Smooth muscle cell (in vitro differentiated cells): ENCODE measurements at regions not wholly inside any gene's neighbourhood (a gene's known extent, or its start where the extent isn't known, plus 50 kb on each side); places are given as distances from the start of the nearest gene placed in this dataset.

Source experiments
- DNase-seq: peaks from one replicate; lab custom pipeline; 2025; ENCODE audit not compliant: unreplicated experiment; lab: John Stamatoyannopoulos, UW
- H2AFZ ChIP-seq: fragments of 200-600 bp; sonication (generic); 2 replicates; pipeline ENCODE4 v1.6.0; 2016; ENCODE audit warnings: antibody characterized with exemption, low read depth, mild to moderate bottlenecking
- H3F3A ChIP-seq: fragments of 200-600 bp; sonication (generic); 2 replicates; pipeline ENCODE4 v1.6.0; 2017; ENCODE audit warnings: antibody characterized with exemption, low read depth
- H3K27ac ChIP-seq: fragments of 200-600 bp; sonication (generic); 2 replicates; pipeline ENCODE4 v1.5.1; 2016; ENCODE audit warnings: low read depth, mild to moderate bottlenecking
- H3K27me3 ChIP-seq: fragments of 200-600 bp; sonication (generic); 2 replicates; pipeline ENCODE4 v1.6.1; 2016; ENCODE audit warnings: low read depth, mild to moderate bottlenecking
- H3K36me3 ChIP-seq: fragments of 200-600 bp; sonication (generic); 2 replicates; pipeline ENCODE4 v1.5.1; 2016; ENCODE audit warnings: low read depth
- H3K4me1 ChIP-seq: fragments of 200-600 bp; sonication (generic); 2 replicates; pipeline ENCODE4 v1.5.1; 2016; ENCODE audit warnings: low read depth
- H3K4me2 ChIP-seq: fragments of 200-600 bp; sonication (generic); 2 replicates; pipeline ENCODE4 v1.6.0; 2016; ENCODE audit warnings: mild to moderate bottlenecking
- H3K4me3 ChIP-seq: fragments of 200-600 bp; sonication (generic); 2 replicates; pipeline ENCODE4 v1.5.1; 2016; ENCODE audit warnings: mild to moderate bottlenecking
- H3K79me2 ChIP-seq: fragments of 200-600 bp; sonication (generic); 2 replicates; pipeline ENCODE4 v1.6.0; 2016; ENCODE audit warnings: low read depth, mild to moderate bottlenecking
- H3K9ac ChIP-seq: fragments of 200-600 bp; sonication (generic); 2 replicates; pipeline ENCODE4 v1.6.0; 2016; ENCODE audit warnings: low read depth
- H3K9me3 ChIP-seq: fragments of 200-600 bp; sonication (generic); replicated peaks from 2 replicates; pipeline ENCODE4 v1.5.1; 2016; ENCODE audit warnings: low read depth
- H4K20me1 ChIP-seq: fragments of 200-600 bp; sonication (generic); 2 replicates; pipeline ENCODE4 v1.6.0; 2016; ENCODE audit warnings: low read depth
- WGBS: methylation state at CpG from one replicate; pipeline ENCODE4 v1.1.7; 2016; ENCODE audit warnings: low lambda C conversion rate; 5-methylcytosine and 5-hydroxymethylcytosine counted together
- TF ChIP-seq, protein P1 (sequence below): fragments of 200-600 bp; sonication (generic); IDR thresholded peaks from 2 replicates; pipeline ENCODE4 v1.5.1; 2017; ENCODE audit warnings: borderline replicate concordance, mild to moderate bottlenecking, antibody characterized with exemption; ENCODE audit not compliant: insufficient read depth, poor library complexity, severe bottlenecking

DNA sequence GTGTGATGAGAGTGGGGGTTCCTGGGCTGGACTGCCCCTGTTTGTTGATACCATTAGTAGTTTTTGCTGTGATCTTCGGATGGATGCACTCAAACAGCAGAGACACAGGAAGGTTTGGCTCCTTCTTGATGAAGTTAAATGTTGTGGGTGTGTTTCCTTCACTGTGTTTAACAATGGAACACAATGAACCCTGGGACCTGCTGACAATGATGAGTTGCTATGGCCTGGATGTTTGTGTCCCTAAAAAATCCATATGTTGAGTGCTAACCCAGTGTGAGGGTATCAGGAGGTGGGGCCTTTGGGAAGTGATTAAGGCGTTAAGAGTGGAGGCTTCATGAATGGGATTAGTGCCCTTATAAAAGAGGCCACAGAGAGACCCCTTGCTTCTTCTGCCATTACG lies 237.4 kb upstream of the HS6ST1 start:
- WGBS = 87% methylated on average over 3 of the region's 3 CpGs
- no peak for DNase-seq
- no peaks in the 10 kb centered on the region for H3K4me1 ChIP-seq

DNA sequence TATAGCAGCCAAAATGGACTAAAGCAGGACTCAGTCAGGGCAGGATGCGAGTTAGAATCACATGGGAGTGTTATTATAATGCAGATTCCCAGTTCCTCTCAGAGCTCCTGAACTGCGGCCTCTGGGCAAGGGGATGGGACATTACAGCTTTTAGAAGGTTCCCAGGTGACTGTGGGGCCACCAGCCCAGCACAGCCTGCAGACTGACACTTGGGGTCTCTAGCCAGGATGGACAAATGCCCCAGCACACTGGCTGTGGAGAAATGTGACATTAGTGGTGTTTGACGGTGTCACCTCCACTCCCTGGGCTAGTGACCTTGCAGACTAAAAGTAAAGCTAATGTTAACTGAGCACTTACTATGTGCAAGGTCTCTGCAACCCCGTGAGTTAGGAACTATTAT lies 238.0 kb upstream of the HS6ST1 start:
- Histone ChIP-seq H3K9me3 (no peaks in the 10 kb centered on the region), H3K4me3 (no peak overlapping the region), H3K79me2 (no peaks in the 10 kb centered on the region), H3K4me2 (no peak overlapping the region), H3K27ac (no peak overlapping the region), H3K36me3 (no peaks in the 10 kb centered on the region), H3K9ac (no peak overlapping the region), H3K4me1 (no peaks in the 10 kb centered on the region), H4K20me1 (no peaks in the 10 kb centered on the region), H3K27me3 (no peaks in the 10 kb centered on the region), H2AFZ (no peak overlapping the region), H3F3A (no peaks in the 10 kb centered on the region)
- TF ChIP-seq, protein P1, sequence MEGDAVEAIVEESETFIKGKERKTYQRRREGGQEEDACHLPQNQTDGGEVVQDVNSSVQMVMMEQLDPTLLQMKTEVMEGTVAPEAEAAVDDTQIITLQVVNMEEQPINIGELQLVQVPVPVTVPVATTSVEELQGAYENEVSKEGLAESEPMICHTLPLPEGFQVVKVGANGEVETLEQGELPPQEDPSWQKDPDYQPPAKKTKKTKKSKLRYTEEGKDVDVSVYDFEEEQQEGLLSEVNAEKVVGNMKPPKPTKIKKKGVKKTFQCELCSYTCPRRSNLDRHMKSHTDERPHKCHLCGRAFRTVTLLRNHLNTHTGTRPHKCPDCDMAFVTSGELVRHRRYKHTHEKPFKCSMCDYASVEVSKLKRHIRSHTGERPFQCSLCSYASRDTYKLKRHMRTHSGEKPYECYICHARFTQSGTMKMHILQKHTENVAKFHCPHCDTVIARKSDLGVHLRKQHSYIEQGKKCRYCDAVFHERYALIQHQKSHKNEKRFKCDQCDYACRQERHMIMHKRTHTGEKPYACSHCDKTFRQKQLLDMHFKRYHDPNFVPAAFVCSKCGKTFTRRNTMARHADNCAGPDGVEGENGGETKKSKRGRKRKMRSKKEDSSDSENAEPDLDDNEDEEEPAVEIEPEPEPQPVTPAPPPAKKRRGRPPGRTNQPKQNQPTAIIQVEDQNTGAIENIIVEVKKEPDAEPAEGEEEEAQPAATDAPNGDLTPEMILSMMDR = no peak
- no peak for DNase-seq
- WGBS = 93% methylated on average over 4 of the region's 4 CpGs

More for the DNA sequence above, 237.4 kb upstream of the HS6ST1 start:
- Histone ChIP-seq H3K9ac (no peak overlapping the region), H4K20me1 (no peaks in the 10 kb centered on the region), H3K27me3 (no peaks in the 10 kb centered on the region), H2AFZ (no peak overlapping the region), H3K9me3 (no peaks in the 10 kb centered on the region), H3K4me3 (no peak overlapping the region), H3K36me3 (no peaks in the 10 kb centered on the region), H3F3A (no peaks in the 10 kb centered on the region), H3K79me2 (no peaks in the 10 kb centered on the region), H3K4me2 (no peak overlapping the region), H3K27ac (no peak overlapping the region)
- TF ChIP-seq, protein P1 = no peak

DNA sequence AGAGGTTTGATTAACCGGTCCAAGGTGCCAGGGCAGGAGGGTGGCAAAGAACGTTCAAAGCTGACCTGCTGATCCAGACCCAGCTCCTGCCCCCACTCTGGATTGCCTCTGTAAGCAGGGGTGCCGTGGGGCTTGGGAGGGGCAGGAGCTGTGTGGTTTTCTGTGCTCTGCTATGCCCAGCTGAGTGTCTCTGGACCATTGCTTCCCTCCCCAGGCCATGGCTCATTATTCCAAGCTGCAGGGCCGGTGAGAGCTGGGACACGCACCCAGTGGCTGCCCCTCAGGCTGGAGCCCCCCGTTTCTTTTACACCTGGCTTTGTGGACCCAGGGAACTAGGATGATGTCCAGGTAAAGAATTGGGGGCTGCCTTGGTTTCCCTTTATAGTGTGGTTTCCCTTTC lies 238.4 kb upstream of the HS6ST1 start:
- Histone ChIP-seq H3K4me3 (no peak overlapping the region), H3F3A (no peaks in the 10 kb centered on the region), H3K4me1 (no peaks in the 10 kb centered on the region), H4K20me1 (no peaks in the 10 kb centered on the region), H3K9ac (no peak overlapping the region), H3K36me3 (no peaks in the 10 kb centered on the region), H3K27ac (no peak overlapping the region), H3K9me3 (no peaks in the 10 kb centered on the region), H2AFZ (no peak overlapping the region), H3K27me3 (no peaks in the 10 kb centered on the region), H3K4me2 (no peak overlapping the region), H3K79me2 (no peaks in the 10 kb centered on the region)
- 81% methylated on average over 6 of the region's 6 CpGs for WGBS
- no peak for DNase-seq
- TF ChIP-seq, protein P1 = no peak

DNA sequence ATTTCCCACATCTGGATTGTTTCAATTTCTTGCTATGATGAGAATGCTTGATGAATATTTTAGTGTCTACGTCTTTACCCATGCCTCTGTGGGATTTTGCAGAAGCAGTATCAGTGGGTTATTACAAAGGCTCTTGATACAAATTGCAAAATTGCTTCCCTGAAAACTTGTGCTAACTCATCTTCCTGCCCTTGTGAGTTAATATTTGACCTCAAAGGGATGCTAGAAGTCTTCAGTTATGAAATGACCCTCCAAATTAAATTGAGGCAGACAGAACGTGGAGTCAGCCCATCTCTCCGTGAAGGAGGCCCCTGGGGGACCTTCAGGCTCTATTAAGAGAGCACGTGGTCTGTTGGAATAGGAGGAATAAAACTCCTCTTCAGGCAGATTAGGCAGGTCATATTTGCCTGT lies 239.2 kb upstream of the HS6ST1 start:
- no peak overlapping the region for H3K4me2 ChIP-seq
- 71% methylated on average over 4 of the region's 4 CpGs for whole genome bisulfite sequencing
- no peak overlapping the region for H3K9ac ChIP-seq
- no peaks in the 10 kb centered on the region for H3K9me3 ChIP-seq
- no peaks in the 10 kb centered on the region for H3K27me3 ChIP-seq
- no peak overlapping the region for H3K27ac ChIP-seq
- no peaks in the 10 kb centered on the region for H4K20me1 ChIP-seq
- TF ChIP-seq, protein P1 = no peak
- no peak overlapping the region for H2AFZ ChIP-seq
- H3K4me1 ChIP-seq = no peaks in the 10 kb centered on the region
- DNase-seq = no peak
- H3K79me2 ChIP-seq = no peaks in the 10 kb centered on the region
- H3K4me3 ChIP-seq = no peak overlapping the region
- no peaks in the 10 kb centered on the region for H3F3A ChIP-seq
- H3K36me3 ChIP-seq = no peaks in the 10 kb centered on the region
